ENCODE measurements at regions not wholly inside any gene's neighbourhood (a gene's known extent, or its start where the extent isn't known, plus 50 kb on each side); places are given as distances from the start of the nearest gene placed in this dataset.

DNA sequence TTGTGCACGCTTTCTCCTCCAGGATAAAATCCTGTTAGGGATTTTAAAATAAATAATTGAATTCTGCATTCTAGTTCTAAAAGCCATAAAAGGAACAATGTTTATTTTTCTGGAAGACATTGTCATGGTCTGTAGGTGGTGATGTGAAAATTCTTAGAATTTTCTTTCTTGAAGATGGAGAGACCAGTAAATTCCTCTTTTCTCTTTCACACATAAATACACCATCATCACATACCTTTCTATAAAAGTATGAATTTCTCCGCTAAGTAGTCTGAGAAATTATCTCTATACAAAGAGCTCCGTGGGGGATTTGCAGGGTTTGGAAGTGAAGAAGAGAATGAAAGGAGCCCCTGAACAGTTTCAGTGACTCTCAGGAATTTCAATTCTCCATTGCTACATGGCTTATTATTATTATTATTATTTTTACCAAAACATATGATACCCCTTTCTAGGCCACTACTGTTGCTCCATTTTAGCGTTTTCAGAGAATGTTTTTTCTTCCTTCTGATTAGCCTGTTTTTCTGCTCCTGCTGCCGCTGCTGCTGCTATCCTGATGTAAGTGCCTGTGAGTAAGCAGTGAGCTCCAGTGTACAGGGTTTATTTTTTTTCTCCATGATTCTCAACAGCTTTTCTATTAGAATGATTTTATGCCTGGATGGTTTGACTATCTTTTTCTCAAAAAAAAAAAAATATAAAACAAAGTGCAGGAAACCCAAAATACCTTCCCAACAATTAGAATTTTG is 145.8 kb downstream of the SAMD5 start:
- TF ChIP-seq EZH2 (IDR thresholded peaks at IDR 0.05; ENCODE audit: low read depth, low read length, severe bottlenecking) = no peak
- TF ChIP-seq, protein P1, sequence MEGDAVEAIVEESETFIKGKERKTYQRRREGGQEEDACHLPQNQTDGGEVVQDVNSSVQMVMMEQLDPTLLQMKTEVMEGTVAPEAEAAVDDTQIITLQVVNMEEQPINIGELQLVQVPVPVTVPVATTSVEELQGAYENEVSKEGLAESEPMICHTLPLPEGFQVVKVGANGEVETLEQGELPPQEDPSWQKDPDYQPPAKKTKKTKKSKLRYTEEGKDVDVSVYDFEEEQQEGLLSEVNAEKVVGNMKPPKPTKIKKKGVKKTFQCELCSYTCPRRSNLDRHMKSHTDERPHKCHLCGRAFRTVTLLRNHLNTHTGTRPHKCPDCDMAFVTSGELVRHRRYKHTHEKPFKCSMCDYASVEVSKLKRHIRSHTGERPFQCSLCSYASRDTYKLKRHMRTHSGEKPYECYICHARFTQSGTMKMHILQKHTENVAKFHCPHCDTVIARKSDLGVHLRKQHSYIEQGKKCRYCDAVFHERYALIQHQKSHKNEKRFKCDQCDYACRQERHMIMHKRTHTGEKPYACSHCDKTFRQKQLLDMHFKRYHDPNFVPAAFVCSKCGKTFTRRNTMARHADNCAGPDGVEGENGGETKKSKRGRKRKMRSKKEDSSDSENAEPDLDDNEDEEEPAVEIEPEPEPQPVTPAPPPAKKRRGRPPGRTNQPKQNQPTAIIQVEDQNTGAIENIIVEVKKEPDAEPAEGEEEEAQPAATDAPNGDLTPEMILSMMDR (IDR thresholded peaks at IDR 0.05; ENCODE audit: control extremely low read depth in 1 of 3, insufficient read depth in 1 of 3, low read depth in 1 of 3, low read length in 3 of 3) = no peak
- TF ChIP-seq SIN3A (conservative IDR thresholded peaks at IDR 0.05 in 1 of 2, IDR thresholded peaks at IDR 0.05 in 1 of 2; ENCODE audit: low read depth in 1 of 2, low read length in 2 of 2) = no peak
- TF ChIP-seq POLR2AphosphoS5 (IDR thresholded peaks at IDR 0.05; ENCODE audit: low read depth, low read length) = no peak
- no peak for TF ChIP-seq POLR2A (IDR thresholded peaks at IDR 0.05; ENCODE audit: control extremely low read depth in 1 of 2, low read depth in 2 of 2, low read length in 2 of 2)
- TF ChIP-seq YY1 (IDR thresholded peaks at IDR 0.05; ENCODE audit: low read depth, low read length) = no peak
- TF ChIP-seq EP300 (IDR thresholded peaks at IDR 0.05; ENCODE audit: borderline replicate concordance in 1 of 2, low read depth in 2 of 2, low read length in 2 of 2) = no peak

Data from H1 (cell line).